ENCODE measurements at regions not wholly inside any gene's neighbourhood (a gene's known extent, or its start where the extent isn't known, plus 50 kb on each side); places are given as distances from the start of the nearest gene placed in this dataset.

GRCh38 chr16:65468133-65468532 is 346.3 kb upstream of the CDH11 start:
- DNase-seq = no peak

GRCh38 chr16:65463652-65464260 is 341.9 kb upstream of the CDH11 start:
- no peak for DNase-seq

- DNase-seq = no peak
These were observed 335.2 kb upstream of the CDH11 start for GRCh38 chr16:65457084-65457483.

- no peak for DNase-seq
These were observed 333.9 kb upstream of the CDH11 start for GRCh38 chr16:65455761-65456160.

GRCh38 chr16:65453646-65454045 is 331.8 kb upstream of the CDH11 start:
- DNase-seq = no peak

GRCh38 chr16:65449526-65449925 is 327.7 kb upstream of the CDH11 start:
- no peak for DNase-seq

- no peak for DNase-seq
These were observed 324.6 kb upstream of the CDH11 start for GRCh38 chr16:65446427-65446826.

- no peak for DNase-seq
These were observed 323.7 kb upstream of the CDH11 start for GRCh38 chr16:65445313-65446260.

- DNase-seq = no peak
These were observed 319.6 kb upstream of the CDH11 start for GRCh38 chr16:65441501-65441900.

GRCh38 chr16:65429504-65430181 is 307.8 kb upstream of the CDH11 start:
- DNase-seq = no peak

- no peak for DNase-seq
These were observed 304.6 kb upstream of the CDH11 start for GRCh38 chr16:65426484-65426883.

GRCh38 chr16:65422934-65423333 is 301.1 kb upstream of the CDH11 start:
- DNase-seq = no peak

GRCh38 chr16:65421596-65421995 is 299.7 kb upstream of the CDH11 start:
- no peak for DNase-seq

GRCh38 chr16:65418435-65418834 is 296.6 kb upstream of the CDH11 start:
- DNase-seq = no peak

GRCh38 chr16:65415460-65415859 is 293.6 kb upstream of the CDH11 start:
- no peak for DNase-seq

GRCh38 chr16:65414284-65414984 is 292.6 kb upstream of the CDH11 start:
- DNase-seq = peak; percentile 52

GRCh38 chr16:65413861-65414260 is 292.0 kb upstream of the CDH11 start:
- no peak for DNase-seq

- no peak for DNase-seq
These were observed 288.9 kb upstream of the CDH11 start for GRCh38 chr16:65410801-65411200.

- no peak for DNase-seq
These were observed 287.6 kb upstream of the CDH11 start for GRCh38 chr16:65409510-65409909.

- DNase-seq = no peak
These were observed 285.1 kb upstream of the CDH11 start for GRCh38 chr16:65406933-65407332.

- no peak for DNase-seq
These were observed 284.3 kb upstream of the CDH11 start for GRCh38 chr16:65406116-65406515.

GRCh38 chr16:65394281-65394680 is 272.4 kb upstream of the CDH11 start:
- DNase-seq = no peak

All from amniotic stem cell (primary cell).